Activated CD4-positive, CD25-positive, alpha-beta regulatory T cell (primary cell): ENCODE measurements at regions not wholly inside any gene's neighbourhood (a gene's known extent, or its start where the extent isn't known, plus 50 kb on each side); places are given as distances from the start of the nearest gene placed in this dataset.

ENCODE experiments used
- DNase-seq, 4 experiments: peaks; one replicate each; lab custom pipeline; 2025; lab: John Stamatoyannopoulos, UW

GRCh38 chr10:124227055-124227975, 133.9 kb upstream of the CHST15 start:
- DNase-seq: no peak

- DNase-seq: no peak
These were observed 133.1 kb upstream of the CHST15 start for GRCh38 chr10:124226271-124227054.

GRCh38 chr10:124225467-124226270, 132.3 kb upstream of the CHST15 start:
- DNase-seq: peak in 1 of 4 experiments; percentile 18

GRCh38 chr10:124225029-124225466, 131.7 kb upstream of the CHST15 start:
- DNase-seq: no peak

GRCh38 chr10:124224331-124225028, 131.1 kb upstream of the CHST15 start:
- no peak for DNase-seq

- no peak for DNase-seq
These were observed 130.3 kb upstream of the CHST15 start for GRCh38 chr10:124223711-124224085.

- no peak for DNase-seq
These were observed 129.8 kb upstream of the CHST15 start for GRCh38 chr10:124222988-124223710.

GRCh38 chr10:124222318-124222987, 129.1 kb upstream of the CHST15 start:
- no peak for DNase-seq

- DNase-seq: no peak
These were observed 128.2 kb upstream of the CHST15 start for GRCh38 chr10:124221356-124222317.

- no peak for DNase-seq
These were observed 127.6 kb upstream of the CHST15 start for GRCh38 chr10:124220971-124221355.

GRCh38 chr10:124220547-124220946, 127.1 kb upstream of the CHST15 start:
- DNase-seq: no peak

GRCh38 chr10:124219655-124220054, 126.3 kb upstream of the CHST15 start:
- DNase-seq: no peak

- no peak for DNase-seq
These were observed 125.7 kb upstream of the CHST15 start for GRCh38 chr10:124219062-124219461.

- DNase-seq: no peak
These were observed 124.8 kb upstream of the CHST15 start for GRCh38 chr10:124217906-124218804.

- DNase-seq: no peak
These were observed 123.6 kb upstream of the CHST15 start for GRCh38 chr10:124217031-124217430.

GRCh38 chr10:124214610-124215375, 121.4 kb upstream of the CHST15 start:
- DNase-seq: no peak

- no peak for DNase-seq
These were observed 120.6 kb upstream of the CHST15 start for GRCh38 chr10:124213899-124214510.
